DOHH2 (cell line): ENCODE measurements at regions not wholly inside any gene's neighbourhood (a gene's known extent, or its start where the extent isn't known, plus 50 kb on each side); places are given as distances from the start of the nearest gene placed in this dataset.
"Not testable (repeated sequence)": the region's sequence is repeated elsewhere in the genome, so short reads cannot be mapped to it uniquely, and the experiment has no call there.

Experiments used
- H3F3A ChIP-seq: fragments of 200-600 bp; sonication (generic), shearing (Covaris generic); 2 replicates; pipeline ENCODE4 v1.6.0; 2016; ENCODE audit warnings: antibody characterized with exemption, mild to moderate bottlenecking; ENCODE audit not compliant: control insufficient read depth, insufficient read depth
- H3K27ac ChIP-seq: fragments of 200-600 bp; sonication (generic); 2 replicates; pipeline ENCODE4 v1.5.1; 2014; ENCODE audit warnings: low read depth, mild to moderate bottlenecking, low read length, moderate library complexity
- H3K27me3 ChIP-seq: fragments of 200-600 bp; sonication (generic); 2 replicates; pipeline ENCODE4 v1.6.1; 2014; ENCODE audit warnings: mild to moderate bottlenecking, low read length, mixed read lengths; ENCODE audit not compliant: control insufficient read depth
- H3K36me3 ChIP-seq: fragments of 200-600 bp; sonication (generic); 2 replicates; pipeline ENCODE4 v1.6.1; 2014; ENCODE audit warnings: mild to moderate bottlenecking, low read length, moderate library complexity, mixed read lengths; ENCODE audit not compliant: control insufficient read depth
- H3K4me1 ChIP-seq: fragments of 200-600 bp; sonication (generic); 2 replicates; pipeline ENCODE4 v1.6.1; 2014; ENCODE audit warnings: mild to moderate bottlenecking, low read length, mixed read lengths; ENCODE audit not compliant: control insufficient read depth
- H3K4me2 ChIP-seq: fragments of 200-600 bp; sonication (generic); 2 replicates; pipeline ENCODE4 v1.6.0; 2014; ENCODE audit warnings: mild to moderate bottlenecking, low read length, moderate library complexity
- H3K4me3 ChIP-seq: fragments of 200-600 bp; sonication (generic); 2 replicates; pipeline ENCODE4 v1.5.1; 2014; ENCODE audit warnings: mild to moderate bottlenecking, low read length, mixed read lengths
- H3K79me2 ChIP-seq: fragments of 200-600 bp; sonication (generic); 2 replicates; pipeline ENCODE4 v1.6.1; 2014; ENCODE audit warnings: mild to moderate bottlenecking, low read length, mixed read lengths; ENCODE audit not compliant: control insufficient read depth
- H3K9me2 ChIP-seq: fragments of 200-600 bp; sonication (generic); replicated peaks from 2 replicates; pipeline ENCODE4 v1.6.1; 2014; ENCODE audit warnings: mild to moderate bottlenecking, low read length, mixed read lengths; ENCODE audit not compliant: control insufficient read depth
- H3K9me3 ChIP-seq: fragments of 200-600 bp; sonication (generic); 2 replicates; pipeline ENCODE4 v1.6.1; 2014; ENCODE audit warnings: antibody characterized with exemption, low read length, mixed read lengths; ENCODE audit not compliant: control insufficient read depth, insufficient read depth
- H4K20me1 ChIP-seq: fragments of 200-600 bp; sonication (generic); 2 replicates; pipeline ENCODE4 v1.6.0; 2014; ENCODE audit warnings: low read depth, mild to moderate bottlenecking, antibody characterized with exemption, low read length, moderate library complexity; ENCODE audit not compliant: control insufficient read depth, insufficient read depth
- CTCF ChIP-seq: fragments of 200-600 bp; sonication (generic); IDR thresholded peaks from one replicate; pipeline ENCODE4 v1.5.1; 2014; ENCODE audit warnings: antibody characterized with exemption, mild to moderate bottlenecking, low read depth, low read length; ENCODE audit not compliant: poor library complexity, severe bottlenecking

DNA sequence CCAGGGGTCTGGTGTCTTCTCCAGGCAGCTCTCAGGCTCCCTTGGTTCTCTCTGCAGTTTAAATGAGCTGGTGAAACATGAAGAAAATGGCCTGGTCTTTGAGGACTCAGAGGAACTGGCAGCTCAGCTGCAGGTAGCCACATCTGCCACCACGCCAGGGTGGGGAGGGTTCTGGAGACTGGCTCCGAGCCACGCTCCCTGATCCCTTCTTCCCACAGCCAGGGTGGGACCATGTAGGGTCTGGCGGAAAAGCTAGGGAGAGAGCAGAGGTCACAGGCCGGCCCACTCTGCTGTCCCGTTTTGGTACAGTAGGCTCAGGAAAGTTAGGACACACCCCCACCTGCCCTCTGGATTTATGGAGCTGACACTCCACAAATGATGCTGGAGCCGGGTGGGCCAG, 103.5 kb upstream of the CCZ1B start:
- H3K27me3 ChIP-seq, H3K9me2 ChIP-seq, H4K20me1 ChIP-seq, H3K36me3 ChIP-seq, H3K4me3 ChIP-seq, H3K27ac ChIP-seq, H3K79me2 ChIP-seq, H3K9me3 ChIP-seq, H3K4me2 ChIP-seq, H3K4me1 ChIP-seq, H3F3A ChIP-seq: not testable (repeated sequence)

- H3K27me3 ChIP-seq, H3K4me1 ChIP-seq, H3K4me2 ChIP-seq, H3K36me3 ChIP-seq, H3K9me3 ChIP-seq, H4K20me1 ChIP-seq, H3F3A ChIP-seq, H3K79me2 ChIP-seq, H3K9me2 ChIP-seq, H3K4me3 ChIP-seq, H3K27ac ChIP-seq: not testable (repeated sequence)
Observed at GRCh38 chr7:6930081-6930635, 104.1 kb upstream of the CCZ1B start.

GRCh38 chr7:6930787-6931186, 104.7 kb upstream of the CCZ1B start:
- H3K4me2 ChIP-seq, H3K79me2 ChIP-seq, H3F3A ChIP-seq, H3K4me3 ChIP-seq, H4K20me1 ChIP-seq, H3K4me1 ChIP-seq, H3K9me2 ChIP-seq, H3K27ac ChIP-seq, H3K9me3 ChIP-seq, H3K36me3 ChIP-seq, H3K27me3 ChIP-seq: not testable (repeated sequence)
- peak; percentile 56 for TF ChIP-seq CTCF

GRCh38 chr7:6931456-6931855, 105.4 kb upstream of the CCZ1B start:
- not testable (repeated sequence) for H3F3A ChIP-seq, H3K27ac ChIP-seq, H3K36me3 ChIP-seq, H3K4me3 ChIP-seq, H4K20me1 ChIP-seq, H3K9me2 ChIP-seq, H3K27me3 ChIP-seq, H3K4me2 ChIP-seq, H3K4me1 ChIP-seq, H3K9me3 ChIP-seq, H3K79me2 ChIP-seq

GRCh38 chr7:6933954-6934632, 108.0 kb upstream of the CCZ1B start:
- H3K36me3 ChIP-seq, H3K9me2 ChIP-seq, H3K79me2 ChIP-seq, H3K4me1 ChIP-seq, H3F3A ChIP-seq, H3K9me3 ChIP-seq, H4K20me1 ChIP-seq, H3K27ac ChIP-seq, H3K4me3 ChIP-seq, H3K4me2 ChIP-seq, H3K27me3 ChIP-seq: not testable (repeated sequence)
